ENCODE measurements at regions not wholly inside any gene's neighbourhood (a gene's known extent, or its start where the extent isn't known, plus 50 kb on each side); places are given as distances from the start of the nearest gene placed in this dataset.
"Not testable (repeated sequence)": the region's sequence is repeated elsewhere in the genome, so short reads cannot be mapped to it uniquely, and the experiment has no call there.

DNA sequence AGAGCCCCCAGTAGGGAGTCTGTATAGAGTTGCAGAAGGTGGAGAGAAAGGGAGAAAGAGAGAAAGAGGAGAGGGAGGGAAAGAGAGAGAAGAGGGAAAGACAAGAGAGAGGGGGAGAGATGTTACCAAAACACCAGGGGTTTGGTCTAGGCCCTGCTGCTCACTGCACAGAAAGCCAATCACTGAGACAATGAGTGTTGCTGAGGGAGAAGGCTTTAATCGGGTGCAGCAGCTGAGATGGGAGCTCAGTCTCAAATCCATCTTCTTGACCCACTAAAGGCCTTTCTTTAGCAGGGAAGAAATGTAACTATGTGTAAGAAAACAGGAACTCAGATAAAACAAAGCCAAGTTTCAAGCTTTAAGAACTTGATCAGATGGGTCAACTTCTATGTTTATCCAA, 198.2 kb upstream of the FOXK1 start:
- Histone ChIP-seq H3K4me1 (no peaks in the 10 kb centered on the region), H3K27me3 (peaks cover 0 to 3% of the 10 kb centered on the region in 2 donors), H3K4me3 (no peak overlapping the region), H3K27ac (no peak overlapping the region), H3K36me3 (no peaks in the 10 kb centered on the region), H3K9me3 (peaks cover 8 to 16% of the 10 kb centered on the region in 2 donors)
- TF ChIP-seq, protein P1, sequence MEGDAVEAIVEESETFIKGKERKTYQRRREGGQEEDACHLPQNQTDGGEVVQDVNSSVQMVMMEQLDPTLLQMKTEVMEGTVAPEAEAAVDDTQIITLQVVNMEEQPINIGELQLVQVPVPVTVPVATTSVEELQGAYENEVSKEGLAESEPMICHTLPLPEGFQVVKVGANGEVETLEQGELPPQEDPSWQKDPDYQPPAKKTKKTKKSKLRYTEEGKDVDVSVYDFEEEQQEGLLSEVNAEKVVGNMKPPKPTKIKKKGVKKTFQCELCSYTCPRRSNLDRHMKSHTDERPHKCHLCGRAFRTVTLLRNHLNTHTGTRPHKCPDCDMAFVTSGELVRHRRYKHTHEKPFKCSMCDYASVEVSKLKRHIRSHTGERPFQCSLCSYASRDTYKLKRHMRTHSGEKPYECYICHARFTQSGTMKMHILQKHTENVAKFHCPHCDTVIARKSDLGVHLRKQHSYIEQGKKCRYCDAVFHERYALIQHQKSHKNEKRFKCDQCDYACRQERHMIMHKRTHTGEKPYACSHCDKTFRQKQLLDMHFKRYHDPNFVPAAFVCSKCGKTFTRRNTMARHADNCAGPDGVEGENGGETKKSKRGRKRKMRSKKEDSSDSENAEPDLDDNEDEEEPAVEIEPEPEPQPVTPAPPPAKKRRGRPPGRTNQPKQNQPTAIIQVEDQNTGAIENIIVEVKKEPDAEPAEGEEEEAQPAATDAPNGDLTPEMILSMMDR (IDR thresholded peaks at IDR 0.05): no peak
- TF ChIP-seq POLR2AphosphoS5 (IDR thresholded peaks at IDR 0.05) (no peak), POLR2A (IDR thresholded peaks at IDR 0.05) (no peak)
- intact Hi-C loops (cut with DNase I; ENCODE audit: low total_unique reads): loop anchor here (1.0 kb wide), 1 partner anchor 8 kb away; no protein-coding TSS in a partner anchor
- DNase-seq (ENCODE audit: low spot score in 2 of 2): no peak

DNA sequence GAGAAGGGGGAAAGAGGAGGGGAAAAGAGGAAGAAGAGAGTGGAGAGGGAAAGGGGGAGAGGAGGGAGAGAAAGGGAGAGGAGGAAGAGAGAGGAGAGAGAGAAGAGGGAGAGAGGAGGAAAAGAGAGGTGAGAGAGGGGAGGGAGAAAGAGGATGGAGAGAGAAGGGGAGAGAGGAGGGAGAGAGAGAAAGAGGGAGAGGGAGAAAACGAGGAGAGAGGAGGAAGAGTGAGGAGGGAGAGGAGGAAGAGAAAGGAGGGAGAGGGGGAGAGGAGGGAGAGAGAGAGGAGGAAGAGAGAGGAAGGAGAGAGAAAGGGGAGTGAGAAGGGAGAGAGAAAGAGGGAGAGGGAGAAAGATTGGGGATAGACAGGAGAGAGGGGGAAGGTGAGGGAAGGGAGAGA, 197.6 kb upstream of the FOXK1 start:
- Histone ChIP-seq H3K4me1 (no peaks in the 10 kb centered on the region), H3K27ac (no peak overlapping the region), H3K27me3 (peaks cover 0 to 3% of the 10 kb centered on the region in 2 donors), H3K36me3 (no peaks in the 10 kb centered on the region), H3K9me3 (peaks cover 8 to 16% of the 10 kb centered on the region in 2 donors), H3K4me3 (no peak overlapping the region)
- intact Hi-C loops (cut with DNase I; ENCODE audit: low total_unique reads): loop anchor here (1.0 kb wide), 1 partner anchor 8 kb away; no protein-coding TSS in a partner anchor
- no peak for DNase-seq (ENCODE audit: low spot score in 2 of 2)
- TF ChIP-seq POLR2A (IDR thresholded peaks at IDR 0.05) (no peak), POLR2AphosphoS5 (IDR thresholded peaks at IDR 0.05) (no peak)
- TF ChIP-seq, protein P1 (IDR thresholded peaks at IDR 0.05): no peak

DNA sequence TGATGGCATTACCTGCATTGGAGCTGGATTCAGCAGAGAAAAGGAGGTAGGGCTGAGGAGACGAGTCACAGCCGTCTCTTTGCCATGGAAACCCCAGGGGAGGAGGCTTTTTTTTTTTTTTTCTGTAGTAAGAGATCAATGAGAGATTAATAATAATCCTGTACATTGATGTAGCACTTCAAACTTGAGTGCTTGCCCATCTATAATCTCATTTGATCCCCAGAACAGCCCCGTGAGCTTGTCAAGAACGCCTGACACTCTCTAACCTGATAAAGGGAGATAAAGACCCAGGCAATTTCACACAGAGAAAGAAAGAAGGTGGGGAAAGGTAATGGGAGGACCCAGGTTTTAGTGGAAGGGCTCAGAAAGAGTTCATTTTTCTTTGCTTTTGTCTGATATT, 195.2 kb upstream of the FOXK1 start:
- no peaks in the 10 kb centered on the region for H3K4me1 ChIP-seq
- TF ChIP-seq POLR2A (IDR thresholded peaks at IDR 0.05) (no peak), POLR2AphosphoS5 (IDR thresholded peaks at IDR 0.05) (no peak)
- TF ChIP-seq, protein P1 (IDR thresholded peaks at IDR 0.05): no peak
- no peak for DNase-seq (ENCODE audit: low spot score in 2 of 2)
- no peak overlapping the region for H3K27ac ChIP-seq
- H3K27me3 ChIP-seq: peaks cover 0 to 3% of the 10 kb centered on the region in 2 donors
- intact Hi-C loops (cut with DNase I; ENCODE audit: low total_unique reads): no loop called here
- H3K4me3 ChIP-seq: no peak overlapping the region
- H3K36me3 ChIP-seq: no peaks in the 10 kb centered on the region
- peaks cover 8 to 16% of the 10 kb centered on the region in 2 donors for H3K9me3 ChIP-seq

DNA sequence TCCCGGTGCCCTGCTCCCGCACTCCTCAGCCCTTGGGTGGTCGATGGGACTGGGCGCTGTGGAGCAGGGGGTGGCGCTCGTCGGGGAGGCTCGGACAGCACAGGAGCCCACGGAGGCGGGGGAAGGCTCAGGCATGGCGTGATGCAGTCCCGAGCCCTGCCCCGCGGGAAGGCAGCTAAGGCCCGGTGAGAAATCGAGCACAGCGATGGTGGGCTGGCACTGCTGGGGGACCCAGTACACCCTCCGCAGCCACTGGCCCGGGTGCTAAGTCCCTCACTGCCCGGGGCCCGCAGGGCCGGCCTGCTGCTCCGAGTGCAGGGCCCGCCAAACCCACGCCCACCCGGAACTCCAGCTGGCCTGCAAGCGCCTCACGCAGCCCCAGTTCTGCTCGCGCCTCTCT, 185.2 kb upstream of the FOXK1 start:
- peaks cover 10 to 16% of the 10 kb centered on the region in 2 donors for H3K9me3 ChIP-seq
- H3K27ac ChIP-seq; intact Hi-C loops (cut with DNase I; ENCODE audit: low total_unique reads); H3K4me3 ChIP-seq; H3K4me1 ChIP-seq; H3K36me3 ChIP-seq; DNase-seq (ENCODE audit: low spot score in 2 of 2); H3K27me3 ChIP-seq: not testable (repeated sequence)

DNA sequence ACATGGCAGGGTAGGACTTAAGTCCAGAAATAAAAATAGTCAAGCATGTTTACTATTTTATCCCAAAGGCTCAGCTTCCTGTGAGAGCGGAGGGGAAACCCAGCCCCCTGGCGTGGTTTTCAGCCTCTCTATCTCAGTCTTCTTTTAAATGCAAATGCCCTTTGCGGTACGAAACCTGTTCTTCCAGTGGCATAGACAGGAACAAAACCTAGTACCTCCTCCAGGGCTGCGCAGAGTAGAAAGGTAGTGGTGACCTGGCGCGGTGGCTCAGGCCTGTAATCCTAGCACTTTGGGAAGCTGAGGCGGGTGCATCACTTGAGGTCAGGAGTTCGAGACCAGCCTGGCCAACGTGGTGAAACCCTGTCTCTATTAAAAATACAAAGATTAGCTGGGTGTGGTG, 181.3 kb upstream of the FOXK1 start:
- no peak overlapping the region for H3K4me3 ChIP-seq
- no peaks in the 10 kb centered on the region for H3K36me3 ChIP-seq
- H3K27me3 ChIP-seq: no peaks in the 10 kb centered on the region
- intact Hi-C loops (cut with DNase I; ENCODE audit: low total_unique reads): no loop called here
- TF ChIP-seq POLR2A (IDR thresholded peaks at IDR 0.05): no peak
- TF ChIP-seq POLR2AphosphoS5 (IDR thresholded peaks at IDR 0.05): no peak
- TF ChIP-seq, protein P1 (IDR thresholded peaks at IDR 0.05): no peak
- H3K4me1 ChIP-seq: no peaks in the 10 kb centered on the region
- no peak overlapping the region for H3K27ac ChIP-seq
- no peak for DNase-seq (ENCODE audit: low spot score in 2 of 2)
- peaks cover 10 to 16% of the 10 kb centered on the region in 2 donors for H3K9me3 ChIP-seq

DNA sequence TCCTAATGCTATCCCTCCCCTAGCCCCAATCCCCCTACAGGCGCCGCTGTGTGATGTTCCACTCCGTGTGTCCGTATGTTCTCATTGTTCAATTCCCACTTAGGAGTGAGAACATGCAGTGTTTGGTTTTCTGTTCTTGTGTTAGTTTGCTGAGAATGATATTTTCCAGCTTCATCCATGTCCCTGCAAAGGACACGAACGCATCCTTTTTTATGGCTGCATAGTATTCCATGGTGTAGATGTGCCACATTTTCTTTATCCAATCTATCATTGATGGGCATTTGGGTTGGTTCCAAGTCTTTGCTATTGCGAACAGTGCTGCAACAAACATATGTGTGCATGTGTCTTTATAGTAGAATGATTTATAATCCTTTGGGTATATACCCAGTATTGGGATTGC, 174.2 kb upstream of the FOXK1 start:
- intact Hi-C loops (cut with DNase I; ENCODE audit: low total_unique reads); H3K4me1 ChIP-seq; H3K4me3 ChIP-seq; DNase-seq (ENCODE audit: low spot score in 2 of 2); H3K27ac ChIP-seq; H3K27me3 ChIP-seq; H3K36me3 ChIP-seq: not testable (repeated sequence)
- peaks cover 0 to 11% of the 10 kb centered on the region in 2 donors for H3K9me3 ChIP-seq

Measured in breast epithelium (tissue), 4 donors.